NCI-H146 treated with DMSO at 0.1 percent for 48 hours (cell line): ENCODE measurements at regions not wholly inside any gene's neighbourhood (a gene's known extent, or its start where the extent isn't known, plus 50 kb on each side); places are given as distances from the start of the nearest gene placed in this dataset.

ENCODE experiments used
- DNase-seq: peaks from one replicate; lab custom pipeline; 2025; ENCODE audit not compliant: unreplicated experiment; lab: John Stamatoyannopoulos, UW

DNA sequence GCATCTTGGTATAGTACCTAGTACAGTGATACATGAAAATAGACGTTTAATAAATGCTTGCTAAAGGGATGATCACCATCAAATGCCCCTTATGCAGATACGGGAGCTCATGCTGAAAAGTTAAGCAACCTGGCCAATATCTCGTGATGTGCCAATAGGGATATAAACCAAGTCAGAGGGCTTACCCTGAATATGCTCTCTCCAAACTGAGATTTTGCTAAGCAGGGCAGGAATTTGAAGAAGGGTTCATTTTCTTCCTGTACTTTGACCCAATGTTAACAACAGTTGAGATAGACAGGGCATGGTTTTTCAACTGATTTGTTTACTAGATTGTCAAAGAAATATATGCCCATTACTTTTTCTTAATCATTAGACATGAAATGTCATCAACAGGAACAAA is 219.3 kb upstream of the PREP start:
- no peak for DNase-seq

DNA sequence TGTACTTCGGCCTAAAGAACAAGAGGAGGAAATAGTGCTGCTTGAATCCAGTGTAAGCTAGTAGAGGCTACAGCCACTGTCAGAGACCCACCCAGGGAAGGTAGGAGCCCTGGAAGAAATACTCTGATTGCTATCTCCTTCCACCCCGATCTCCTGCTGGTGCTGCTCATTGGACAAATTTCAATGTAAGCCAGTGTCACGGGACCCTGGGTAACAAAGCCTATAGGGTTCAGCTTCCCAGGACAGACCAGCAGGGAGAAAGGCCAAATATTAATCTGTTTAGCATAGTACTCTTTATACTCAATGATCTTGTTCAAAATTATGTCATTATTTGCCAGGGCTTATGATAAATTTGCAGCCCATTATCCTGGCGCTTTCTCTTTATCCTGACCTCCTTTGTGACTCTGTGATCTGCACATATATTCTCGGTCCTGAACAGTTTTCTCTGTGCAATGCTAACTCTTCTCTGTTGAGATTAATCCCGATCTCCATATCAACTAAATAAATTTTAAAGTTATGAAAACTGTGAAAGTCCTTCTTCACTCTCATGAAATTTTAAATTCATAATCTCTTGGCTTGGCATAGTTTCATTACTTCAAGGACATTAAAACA is 218.8 kb upstream of the PREP start:
- DNase-seq = no peak

DNA sequence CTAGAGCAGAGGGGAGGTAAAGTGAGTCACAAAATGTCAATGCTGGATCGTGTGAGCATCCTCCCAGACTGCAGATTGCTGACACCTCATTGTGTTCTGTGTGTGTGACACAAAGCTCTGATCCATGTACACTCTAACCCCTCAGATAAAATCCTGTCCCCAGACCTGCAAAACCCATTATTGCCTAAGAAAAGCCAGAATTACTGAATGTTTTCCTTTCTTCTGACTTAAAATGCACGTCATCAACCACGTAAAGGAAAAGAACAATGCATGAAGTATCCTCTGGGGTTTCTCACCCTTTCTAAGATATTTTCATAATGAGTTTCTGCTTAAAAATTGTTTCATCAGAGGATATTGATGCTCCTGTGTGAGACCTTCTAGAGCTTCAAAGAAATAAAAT is 218.0 kb upstream of the PREP start:
- DNase-seq = no peak

DNA sequence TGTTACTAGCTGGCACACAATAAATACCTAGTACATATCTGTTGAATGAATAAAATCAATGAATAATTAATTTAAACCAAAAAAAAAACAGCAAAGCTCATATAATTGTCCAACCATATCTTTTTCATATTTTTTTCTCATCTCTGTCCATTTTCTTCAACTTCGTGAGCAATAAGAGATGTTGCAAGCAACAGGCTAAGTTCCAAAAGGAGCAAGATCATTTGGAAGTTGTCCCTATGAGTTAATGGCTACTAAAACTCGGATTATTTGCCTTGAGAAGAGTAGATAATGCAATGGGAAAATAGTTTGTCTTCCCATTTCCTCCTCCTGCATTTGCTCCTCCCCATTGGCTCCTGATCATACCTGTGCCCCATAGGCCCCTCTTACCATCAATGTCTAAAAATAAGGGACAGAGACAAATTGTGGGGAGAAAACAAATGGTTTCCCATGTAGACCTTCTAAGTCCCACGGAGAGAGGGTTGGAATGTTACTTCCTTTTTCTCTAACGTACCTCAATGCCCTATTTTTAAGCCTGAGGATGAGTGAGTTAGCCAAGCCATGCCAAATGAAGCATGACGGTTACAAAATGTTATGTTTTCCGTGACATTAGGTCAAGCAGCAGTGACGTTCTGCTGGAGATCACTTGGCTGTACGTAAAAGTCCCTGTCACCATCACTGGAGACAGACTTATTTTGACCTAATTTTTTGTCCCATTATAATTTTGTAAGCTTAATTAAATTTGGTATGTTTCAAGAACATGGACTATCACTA is 217.3 kb upstream of the PREP start:
- no peak for DNase-seq

DNA sequence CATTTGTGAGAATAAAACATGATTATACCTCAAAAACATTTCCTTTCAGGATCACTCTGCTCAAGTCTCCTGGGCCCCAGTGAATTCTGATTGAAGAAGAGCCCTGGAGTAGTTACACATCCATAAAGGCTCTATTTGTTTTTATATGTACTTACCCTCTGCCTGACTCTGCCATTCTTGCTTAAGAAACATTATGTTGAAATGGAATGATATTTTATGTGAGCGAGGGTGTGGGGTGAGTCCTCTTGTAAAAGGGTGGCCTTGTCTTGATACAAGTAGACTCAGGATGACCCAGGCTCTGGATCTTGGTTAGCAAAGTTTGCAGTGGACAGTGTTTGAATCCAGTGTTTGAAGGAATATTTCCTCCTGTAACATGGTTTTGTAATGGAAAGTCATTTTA is 215.4 kb upstream of the PREP start:
- DNase-seq = no peak

DNA sequence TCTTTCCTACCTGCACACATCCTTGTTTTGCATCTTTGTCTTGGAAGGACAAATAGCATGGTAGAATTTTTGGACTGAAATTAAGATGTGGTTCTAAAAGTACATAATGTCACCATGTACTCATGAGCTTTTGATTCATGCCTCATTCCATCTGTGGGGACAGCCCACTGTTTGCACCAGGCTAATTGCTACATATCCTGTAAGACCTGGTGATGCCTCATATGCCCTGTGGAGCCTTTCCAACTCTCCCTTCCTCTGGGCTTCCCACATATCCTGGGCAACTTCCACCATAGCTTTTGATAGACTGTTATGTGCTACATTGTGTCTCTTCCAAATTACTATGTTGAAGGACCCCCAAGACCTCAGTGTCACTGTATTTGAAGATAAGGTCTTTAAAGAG is 213.6 kb upstream of the PREP start:
- no peak for DNase-seq

DNA sequence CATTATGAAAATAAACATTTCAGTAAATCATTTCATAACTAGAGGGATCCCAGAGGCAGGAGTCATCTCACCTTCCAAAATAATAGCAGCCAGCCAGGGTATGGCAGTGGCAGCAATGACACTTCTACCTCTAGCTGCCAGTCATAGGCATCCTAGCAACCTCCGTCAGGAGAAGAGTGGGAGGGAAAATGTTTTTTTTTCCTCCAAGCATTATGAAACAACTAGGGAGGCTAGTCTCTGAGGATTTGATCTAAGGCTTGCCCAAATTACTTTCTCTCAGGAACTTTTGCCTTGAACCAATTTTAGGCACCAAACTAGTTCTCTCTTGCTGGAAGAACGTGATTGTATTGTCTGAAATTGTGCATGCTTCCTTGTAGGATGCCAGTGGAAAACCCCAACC is 208.7 kb upstream of the PREP start:
- no peak for DNase-seq

DNA sequence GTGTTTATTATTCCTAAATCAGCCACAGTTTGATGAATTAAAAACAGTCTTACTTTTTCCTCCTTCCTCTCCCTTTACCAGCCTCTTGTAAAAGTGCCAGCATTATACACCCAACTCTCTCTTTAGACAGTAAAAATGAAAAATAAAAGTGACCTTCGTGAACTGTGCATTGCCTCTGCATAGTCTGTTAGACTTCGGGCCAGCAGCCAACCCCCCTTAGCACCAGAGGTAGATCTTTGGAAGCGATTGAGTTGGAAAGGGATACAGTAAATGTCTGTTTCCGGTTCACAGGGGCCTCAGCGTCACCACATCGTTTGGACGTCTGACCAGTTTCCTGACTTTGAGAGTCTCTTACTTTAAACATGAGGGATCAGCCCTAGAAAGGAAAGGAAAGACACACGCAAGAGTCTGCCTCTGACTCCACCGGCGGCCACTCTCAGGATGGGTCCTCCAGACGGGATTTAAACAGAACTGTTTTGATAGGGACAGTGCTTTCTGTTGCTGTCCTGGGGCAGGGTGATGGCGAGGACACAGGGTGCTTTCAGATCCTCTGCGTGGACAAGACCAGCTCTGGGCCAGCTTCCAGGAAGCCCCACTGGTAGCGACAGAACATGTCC is 206.6 kb upstream of the PREP start:
- no peak for DNase-seq

DNA sequence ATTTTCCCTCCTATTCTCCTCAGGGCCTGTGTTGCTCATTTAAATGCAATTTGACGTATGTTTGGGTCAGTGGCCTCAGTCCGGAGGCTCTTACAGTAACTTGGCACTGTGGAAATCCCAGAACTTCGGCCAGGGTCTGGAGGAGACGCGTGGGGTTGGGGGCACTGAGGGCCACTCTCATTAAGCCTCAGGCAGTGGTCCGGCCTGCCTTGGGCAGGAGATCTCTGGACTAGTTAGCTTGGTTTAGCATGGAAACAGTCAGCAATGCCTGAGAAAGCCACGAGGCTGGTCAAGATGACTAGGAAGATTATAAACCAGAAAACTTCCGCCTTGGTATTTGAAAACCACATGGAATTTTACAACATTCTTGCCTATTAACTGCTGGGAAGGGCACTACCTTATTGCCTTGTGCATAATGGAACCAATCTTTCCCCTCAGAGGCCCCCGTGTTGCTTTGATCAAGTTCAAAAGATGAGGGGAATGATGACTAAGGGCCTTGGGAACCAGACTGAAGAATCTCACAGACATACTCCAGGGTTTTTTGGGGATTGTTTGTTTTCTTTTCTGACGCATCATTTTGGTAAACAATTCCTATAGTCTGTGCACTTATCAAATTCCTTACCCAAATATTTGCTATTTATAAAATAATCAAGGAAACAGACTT is 206.0 kb upstream of the PREP start:
- no peak for DNase-seq

DNA sequence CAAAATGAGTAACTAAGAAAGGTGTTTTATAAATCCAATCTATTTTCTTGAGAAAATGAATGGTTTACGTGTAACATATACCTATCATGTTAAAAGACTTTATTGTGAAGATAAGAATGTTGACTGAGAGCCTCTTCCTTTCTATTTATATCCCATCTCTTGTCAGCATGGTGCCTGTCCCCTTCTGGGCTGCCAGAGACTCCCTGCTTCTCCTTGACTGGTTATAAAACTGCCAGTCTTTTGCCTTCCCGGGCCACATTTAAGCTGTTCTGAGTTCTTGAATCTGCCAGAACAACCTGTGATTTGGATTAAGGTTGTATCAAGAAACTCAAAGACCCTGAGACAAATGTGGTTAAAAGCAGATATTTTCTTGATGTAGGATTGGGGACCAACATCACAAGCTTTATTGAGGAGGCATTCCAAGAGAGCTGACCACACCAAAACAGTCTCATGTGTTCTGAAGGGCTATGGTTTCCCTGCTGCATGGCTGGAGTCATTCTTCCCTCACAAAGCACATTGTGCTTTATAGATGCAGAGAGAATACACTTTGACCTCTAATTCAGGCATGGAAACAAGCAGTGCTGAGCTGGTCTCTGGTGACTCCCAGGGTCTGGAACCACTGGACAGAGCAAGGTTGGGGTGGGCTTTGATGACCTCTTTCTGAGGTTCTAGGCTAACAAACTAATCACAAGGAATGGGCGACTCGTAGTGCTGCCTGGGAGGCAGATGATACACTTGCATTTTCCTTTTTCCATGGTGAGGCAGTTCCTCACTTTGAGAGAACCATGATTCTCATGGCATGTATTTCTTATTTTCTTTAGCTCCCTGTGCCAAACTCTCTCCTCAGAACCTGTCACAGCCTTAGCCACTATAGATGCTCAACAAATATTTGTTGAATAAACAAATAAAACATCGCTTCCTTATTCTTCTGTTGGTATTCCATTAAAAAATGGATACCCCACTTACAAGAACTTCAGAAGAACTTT is 205.0 kb upstream of the PREP start:
- DNase-seq = no peak

DNA sequence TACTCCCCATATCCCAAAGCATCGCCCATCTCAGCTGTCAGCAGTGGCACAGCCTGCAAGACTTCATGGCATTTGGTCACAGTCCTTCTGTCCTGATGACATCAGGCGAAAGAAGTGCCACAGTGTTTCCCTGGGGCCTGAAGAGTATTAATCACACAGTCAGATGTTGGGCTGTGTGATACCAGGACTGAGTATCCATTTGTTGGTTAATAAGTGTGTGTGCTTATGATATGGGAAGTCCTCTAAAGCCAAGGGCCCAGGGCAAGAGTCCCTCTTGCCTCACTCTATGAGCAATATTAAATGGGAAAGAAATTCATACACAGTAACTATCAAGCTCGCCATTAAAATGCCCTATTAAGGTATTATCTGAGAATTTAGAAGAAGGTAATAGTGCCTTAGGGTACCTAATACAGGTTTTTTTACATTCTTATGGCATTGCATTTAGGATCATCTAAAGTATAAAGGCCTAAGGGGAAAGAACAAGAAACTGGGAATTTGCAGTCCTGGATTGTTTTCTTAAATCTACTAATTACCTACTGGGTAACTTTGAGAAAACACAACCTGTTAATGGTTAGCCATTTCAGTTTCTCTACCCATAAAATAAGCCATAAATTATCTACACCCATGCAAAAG is 204.1 kb upstream of the PREP start:
- DNase-seq = no peak

DNA sequence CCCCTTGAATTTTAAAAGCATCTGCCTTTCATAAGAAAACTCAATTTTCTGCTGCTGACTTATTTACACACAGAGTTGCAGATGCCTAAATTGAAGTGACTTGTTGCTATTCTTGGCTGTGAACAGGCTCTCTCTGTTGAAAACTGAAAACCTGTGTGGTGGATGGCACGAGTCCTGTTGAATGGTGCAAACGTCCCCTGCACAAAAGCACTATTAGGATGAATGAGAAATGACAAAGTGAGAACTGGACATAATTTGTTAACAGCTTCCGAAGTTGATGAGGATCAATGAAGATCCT is 201.7 kb upstream of the PREP start:
- DNase-seq = no peak

DNA sequence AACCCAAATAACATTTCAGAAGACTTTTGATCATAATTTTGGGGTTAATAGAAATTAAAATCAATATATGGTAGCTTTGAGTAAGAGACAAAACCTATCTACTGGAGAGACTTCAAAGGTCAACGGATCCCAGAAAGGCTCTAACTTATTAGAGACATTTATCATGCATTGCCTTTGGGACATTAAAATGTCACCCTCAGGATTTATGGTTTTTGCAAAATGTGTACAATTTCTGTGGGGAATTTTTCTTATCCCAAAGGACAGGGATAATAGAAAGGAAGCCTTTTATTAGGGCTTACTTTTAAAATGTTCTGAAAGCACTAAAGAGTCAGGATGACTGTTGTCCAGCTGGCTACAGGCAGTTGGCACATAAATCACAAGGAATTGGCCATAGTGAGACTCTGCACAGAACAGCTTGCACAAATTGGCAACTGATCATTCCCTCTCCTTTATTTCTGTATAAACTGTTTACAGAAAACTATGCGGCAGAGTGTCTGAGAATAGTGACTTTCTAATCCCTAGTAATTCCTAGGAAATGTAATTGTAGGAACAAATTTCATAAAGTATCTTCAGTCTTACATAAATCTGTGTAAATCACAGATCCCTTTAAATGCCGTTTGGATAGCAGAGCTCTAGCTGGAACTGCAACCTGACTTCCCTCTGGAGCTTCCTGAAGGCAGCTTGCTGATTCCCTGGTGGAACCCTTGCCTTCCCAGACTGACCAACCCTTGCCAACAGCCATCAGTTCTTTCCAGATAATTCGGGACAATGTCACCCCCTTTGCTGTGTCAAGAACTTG is 201.1 kb upstream of the PREP start:
- DNase-seq = no peak

DNA sequence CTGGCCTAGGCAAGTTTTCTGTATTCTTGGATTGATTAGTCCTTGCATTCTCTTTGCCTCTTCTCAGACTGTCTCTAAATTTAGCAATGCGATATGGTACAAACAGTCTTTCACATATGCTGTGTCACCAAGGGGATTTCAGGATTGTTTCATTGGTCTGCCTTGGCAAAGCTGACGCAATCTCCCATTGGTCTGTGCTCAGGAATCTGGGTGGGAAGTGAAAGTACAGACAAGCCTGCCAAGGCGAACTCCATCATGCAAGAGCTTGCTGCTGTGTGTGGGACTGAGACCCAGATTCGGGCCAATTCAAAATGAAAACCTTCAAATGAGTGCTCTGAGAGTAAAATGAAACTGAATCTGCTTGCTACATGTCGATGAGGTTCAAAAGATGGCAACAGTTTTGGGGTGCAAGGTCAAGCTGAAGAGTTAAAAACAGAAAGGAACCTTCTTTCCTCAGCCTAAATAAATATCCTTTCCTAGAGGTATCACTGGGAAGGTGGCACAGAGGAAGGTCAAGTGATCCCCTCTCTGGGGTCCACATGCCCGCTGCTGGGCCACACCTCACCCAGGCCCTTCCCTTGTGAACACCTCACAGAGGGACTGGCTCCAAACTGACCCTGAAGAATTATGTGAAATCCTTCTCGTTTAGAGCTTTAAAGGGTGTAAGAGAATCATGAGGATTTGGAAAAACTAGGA is 198.8 kb upstream of the PREP start:
- no peak for DNase-seq

DNA sequence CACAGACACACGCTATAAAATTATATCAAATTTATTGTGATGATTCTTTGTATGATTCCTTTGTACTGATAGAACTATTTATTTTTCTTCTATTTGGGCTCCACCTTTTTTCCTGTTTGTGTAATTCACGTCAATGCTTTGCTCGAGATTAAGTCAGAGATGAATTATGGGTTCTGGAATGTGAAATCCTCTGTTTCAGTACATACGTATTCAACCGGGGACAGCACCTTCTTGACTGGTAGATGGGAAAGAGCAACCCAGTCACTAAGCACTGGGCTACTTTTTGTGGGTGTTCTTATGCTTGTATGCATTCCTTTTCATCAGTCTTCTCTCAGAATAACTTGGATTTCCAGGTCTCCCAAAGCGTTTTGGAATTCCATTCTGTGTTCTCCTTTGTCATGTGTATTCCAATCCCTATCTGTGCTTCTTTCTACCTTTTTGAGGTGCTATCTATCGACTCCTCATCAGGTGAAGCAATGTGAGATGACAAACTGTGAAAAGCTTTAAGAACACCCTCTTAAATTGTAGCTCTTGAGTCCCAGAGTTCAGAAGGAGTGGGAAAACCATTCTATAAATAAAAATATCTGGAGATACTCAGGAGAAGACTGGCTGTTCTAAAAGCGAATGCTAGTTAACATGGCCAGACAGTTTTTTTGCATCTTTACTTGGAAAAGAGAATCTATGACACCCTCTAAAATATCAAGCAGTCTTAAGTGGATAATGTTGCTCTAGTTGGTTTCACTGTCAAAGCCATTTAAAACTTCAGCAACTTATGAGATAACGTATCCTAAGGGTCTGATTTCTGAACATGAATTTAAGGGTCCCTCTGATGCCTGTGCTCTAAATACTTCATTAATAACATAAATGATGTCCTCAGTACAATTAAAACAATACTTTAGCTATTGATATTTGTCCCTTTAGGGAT is 197.7 kb upstream of the PREP start:
- no peak for DNase-seq

DNA sequence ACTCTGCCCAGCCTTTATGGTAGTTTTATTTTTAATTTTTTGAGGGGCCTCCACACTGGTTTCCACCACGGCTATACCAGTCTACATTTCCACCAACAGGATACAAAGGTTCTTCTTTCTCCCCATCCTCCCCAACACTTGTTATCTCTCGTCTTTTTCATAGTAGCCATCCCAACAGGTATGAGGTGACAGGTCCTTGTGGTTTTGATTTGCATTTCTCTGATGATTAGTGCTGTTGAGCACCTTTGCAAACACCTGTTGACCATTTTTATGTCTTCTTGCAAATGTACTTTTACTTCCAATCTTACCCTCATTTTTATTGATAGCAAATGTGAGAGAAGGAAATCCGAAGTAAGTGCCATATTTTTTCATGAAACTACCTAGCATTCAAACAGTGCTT is 195.4 kb upstream of the PREP start:
- no peak for DNase-seq

DNA sequence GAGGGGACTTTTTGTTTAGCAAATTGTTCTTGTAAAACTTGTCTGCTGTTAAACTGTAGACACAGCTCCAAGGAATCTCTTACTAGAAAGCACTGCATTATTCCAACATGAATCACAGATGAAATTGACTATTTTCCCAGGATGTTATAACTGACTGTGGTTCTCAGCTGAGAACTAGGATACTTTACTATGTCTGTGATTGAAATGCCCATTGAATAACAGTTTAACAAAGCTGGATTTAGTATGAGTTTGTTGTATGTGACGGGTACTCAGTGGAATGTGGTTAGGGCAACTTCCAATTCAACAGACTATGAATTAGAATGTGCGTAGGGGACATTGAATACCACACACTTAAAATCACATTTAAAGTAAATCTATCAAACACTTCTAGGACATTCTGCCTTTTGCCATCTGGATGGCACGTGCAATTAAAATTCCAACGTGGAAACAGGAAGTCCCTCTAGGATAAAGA is 193.4 kb upstream of the PREP start:
- DNase-seq = no peak

DNA sequence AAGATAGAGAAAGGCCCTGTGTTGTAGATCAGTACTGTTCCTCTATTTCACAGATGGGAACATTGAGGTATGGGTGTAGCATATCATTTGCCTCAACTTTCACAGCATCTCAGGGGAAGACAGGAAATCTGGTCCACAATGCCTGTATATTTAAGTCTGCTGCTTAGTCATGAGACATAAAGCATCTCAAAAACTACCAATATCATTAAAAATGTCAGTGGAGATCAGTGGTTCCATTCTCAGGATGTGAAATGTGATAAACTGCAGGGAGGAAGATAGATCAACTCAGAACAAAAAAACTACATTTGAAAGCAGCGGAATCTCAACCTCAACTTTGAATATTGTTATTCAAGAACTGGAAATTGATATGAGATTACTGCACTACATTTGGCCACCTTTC is 192.9 kb upstream of the PREP start:
- no peak for DNase-seq
